DMS153 treated with DMSO at 0.1 percent for 48 hours (cell line): ENCODE measurements at regions not wholly inside any gene's neighbourhood (a gene's known extent, or its start where the extent isn't known, plus 50 kb on each side); places are given as distances from the start of the nearest gene placed in this dataset.
"Not testable (repeated sequence)": the region's sequence is repeated elsewhere in the genome, so short reads cannot be mapped to it uniquely, and the experiment has no call there.

Source experiments
- DNase-seq: peaks from one replicate; lab custom pipeline; 2025; ENCODE audit not compliant: unreplicated experiment; lab: John Stamatoyannopoulos, UW

DNA sequence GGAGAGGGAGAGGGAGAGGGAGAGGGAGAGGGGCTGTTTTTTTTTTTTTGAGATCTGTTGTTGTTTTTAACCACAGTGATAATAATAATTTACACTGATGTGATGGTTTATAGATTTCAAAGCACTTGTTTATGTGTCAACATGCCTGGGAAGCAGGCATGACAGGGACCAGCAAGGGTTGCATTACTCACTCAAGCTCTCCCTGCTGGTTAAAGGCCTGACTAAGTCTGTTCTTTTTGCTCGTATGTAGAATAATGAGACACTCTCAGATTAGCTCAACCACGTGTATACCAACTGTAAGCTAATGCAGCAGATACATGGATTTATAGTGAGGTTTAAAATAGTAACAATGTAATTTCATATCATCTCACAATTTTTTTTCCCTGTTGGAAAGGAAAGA, 134.6 kb upstream of the BOD1L1 start:
- DNase-seq: no peak

DNA sequence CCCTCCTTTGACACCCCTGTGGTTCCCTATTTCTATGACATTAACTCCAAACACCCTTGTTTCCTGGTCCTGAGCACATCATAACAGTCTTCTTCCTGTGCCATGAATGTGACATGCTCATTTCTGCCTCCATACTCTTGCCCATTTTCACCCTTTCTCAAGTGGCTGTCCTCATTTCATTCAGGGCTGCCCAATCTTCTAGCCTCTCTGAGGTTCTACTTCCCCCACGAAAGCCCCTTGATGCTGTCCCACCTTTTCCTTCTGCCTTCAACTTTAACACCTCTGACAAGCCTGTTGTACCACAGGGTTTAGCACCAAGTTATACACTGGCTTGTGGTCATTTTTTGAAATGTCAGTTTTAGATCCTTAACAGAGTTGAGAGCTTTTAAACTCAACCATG, 136.2 kb upstream of the BOD1L1 start:
- no peak for DNase-seq

- no peak for DNase-seq
These were observed 138.0 kb upstream of the BOD1L1 start for GRCh38 chr4:13765539-13765938.

GRCh38 chr4:13766761-13767540, 139.4 kb upstream of the BOD1L1 start:
- no peak for DNase-seq

DNA sequence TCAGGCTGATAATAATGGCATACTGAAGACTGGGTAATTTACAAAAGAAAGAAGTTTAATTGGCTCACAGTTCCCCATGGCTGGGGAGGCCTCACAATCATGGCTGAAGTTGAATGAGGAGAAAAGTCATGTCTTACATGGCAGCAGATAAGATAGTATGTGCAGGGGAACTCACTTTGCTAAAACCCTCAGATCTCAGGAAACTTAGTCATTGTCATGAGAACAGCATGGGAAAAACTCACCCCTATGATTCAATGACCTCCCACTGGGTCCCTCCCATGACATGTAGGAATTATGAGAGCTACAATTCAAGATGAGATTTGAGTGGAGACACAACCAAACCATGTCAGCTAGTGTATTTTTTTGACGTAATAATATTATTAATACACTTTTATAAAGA, 149.8 kb upstream of the BOD1L1 start:
- DNase-seq: no peak

- no peak for DNase-seq
These were observed 150.8 kb upstream of the BOD1L1 start for GRCh38 chr4:13778367-13778766.

GRCh38 chr4:13782231-13782630, 154.7 kb upstream of the BOD1L1 start:
- no peak for DNase-seq

- no peak for DNase-seq
These were observed 156.4 kb upstream of the BOD1L1 start for GRCh38 chr4:13783800-13784411.

DNA sequence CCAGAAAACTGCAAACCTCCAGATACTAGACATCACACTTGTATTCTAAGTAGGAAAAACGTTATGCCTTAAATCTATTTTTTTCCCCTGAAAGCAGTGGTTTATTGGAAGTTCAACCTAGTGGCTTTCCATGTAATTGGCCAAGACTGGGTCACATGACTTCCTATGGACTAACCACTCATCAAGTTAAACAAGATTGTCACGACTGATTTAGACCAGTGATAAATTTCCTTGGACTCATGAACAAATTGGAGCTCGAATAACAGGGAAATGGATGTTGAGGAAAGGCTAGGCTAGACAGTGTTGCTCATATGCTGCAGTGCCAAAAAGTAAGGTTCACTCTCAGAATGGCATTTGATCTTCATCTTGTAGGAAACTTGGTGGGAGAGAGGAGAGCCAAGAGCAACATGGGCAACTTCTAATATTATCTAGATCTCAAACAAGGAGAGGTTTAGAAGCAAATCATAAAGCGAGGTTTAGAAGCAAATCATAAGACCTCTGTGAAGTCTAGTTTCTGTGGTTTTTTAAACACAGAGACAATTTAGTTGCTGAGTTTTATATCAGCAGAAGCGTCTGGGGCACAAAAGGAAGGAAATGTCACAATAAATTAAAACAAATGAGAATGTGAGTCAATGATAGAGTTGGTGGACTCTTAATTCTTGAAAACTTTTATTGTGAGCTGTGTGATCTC, 165.6 kb upstream of the BOD1L1 start:
- DNase-seq: no peak

- no peak for DNase-seq
These were observed 167.5 kb upstream of the BOD1L1 start for GRCh38 chr4:13794819-13795565.

GRCh38 chr4:13797061-13797460, 169.5 kb upstream of the BOD1L1 start:
- no peak for DNase-seq

GRCh38 chr4:13815231-13815630, 187.7 kb upstream of the BOD1L1 start:
- DNase-seq: no peak

DNA sequence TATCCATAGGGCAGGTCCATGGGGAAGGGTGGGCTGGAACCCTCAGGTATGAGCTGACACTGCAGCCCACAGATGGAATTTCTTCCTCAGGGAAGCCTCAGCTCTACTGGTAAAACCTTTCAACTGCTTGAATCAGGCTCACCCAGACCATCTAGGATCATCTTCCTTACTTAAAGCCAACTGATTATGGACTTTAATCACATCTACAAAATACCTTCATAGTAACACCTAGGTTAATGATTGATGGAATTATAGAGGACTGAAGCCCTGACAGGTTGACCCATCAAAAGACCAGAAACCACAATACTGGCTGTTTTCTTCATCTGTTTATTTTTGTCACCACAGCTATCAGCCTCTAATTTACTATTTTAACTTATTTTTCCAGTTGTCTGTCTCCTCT, 188.9 kb upstream of the BOD1L1 start:
- DNase-seq: no peak

DNA sequence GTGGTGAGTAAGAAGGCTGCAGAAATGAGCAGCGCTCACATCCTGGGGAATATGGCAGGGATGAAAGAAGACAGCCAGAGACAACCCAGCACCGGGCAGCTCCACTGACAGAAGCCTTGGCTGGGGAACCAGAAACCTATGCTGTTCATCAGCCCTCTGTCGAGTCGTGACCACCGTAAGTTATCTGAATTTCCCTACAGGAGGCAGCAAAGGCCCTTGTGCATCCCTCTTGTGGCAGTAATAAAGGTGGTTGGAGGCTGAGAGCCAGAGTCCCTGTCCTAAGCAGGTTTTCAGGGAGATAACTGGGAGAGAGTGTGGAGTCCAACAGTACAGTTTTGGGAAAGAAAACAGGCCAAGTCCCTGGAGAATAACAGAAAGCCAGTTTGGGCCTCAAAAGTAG, 194.0 kb upstream of the BOD1L1 start:
- DNase-seq: no peak

DNA sequence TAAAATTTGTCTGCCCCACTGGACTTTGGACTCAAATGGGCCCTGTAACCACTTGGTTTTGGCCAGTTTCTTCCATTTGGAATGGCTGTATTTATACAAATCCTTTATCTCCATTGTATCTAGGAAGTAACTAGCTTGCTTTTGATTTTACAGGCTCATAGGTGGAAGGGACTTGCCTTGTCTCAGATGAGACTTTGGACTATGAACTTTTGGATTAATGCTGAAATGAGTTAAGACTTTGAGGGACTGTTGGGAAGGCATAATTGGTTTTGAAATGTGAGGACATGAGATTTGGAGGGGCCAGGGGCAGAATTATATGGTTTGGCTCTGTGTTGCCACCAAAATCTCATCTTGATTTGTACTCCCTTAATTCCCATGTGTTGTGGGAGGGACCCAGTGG, 198.3 kb upstream of the BOD1L1 start:
- not testable (repeated sequence) for DNase-seq

- DNase-seq: no peak
These were observed 201.9 kb upstream of the BOD1L1 start for GRCh38 chr4:13829457-13829856.

DNA sequence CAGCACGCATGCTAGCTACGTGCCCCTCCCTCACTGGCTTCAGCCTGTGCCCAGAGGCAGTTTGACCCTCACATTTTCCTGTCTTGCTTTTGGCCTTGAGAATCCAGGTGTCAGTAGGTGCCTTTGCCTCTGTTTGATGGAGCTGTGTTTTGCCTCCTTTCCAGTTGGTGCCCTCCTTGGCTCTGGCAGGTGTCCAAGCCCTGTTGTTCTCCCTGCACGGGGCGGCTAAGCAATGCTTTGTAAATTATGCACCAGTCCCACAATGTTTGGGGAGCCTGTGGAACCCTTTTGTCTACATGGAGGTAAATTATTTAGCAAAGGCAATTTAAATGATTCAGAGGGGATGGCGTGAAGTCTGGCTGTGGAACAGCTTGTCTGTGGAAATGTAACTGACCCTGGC, 202.9 kb upstream of the BOD1L1 start:
- no peak for DNase-seq

GRCh38 chr4:13833171-13833804, 205.8 kb upstream of the BOD1L1 start:
- DNase-seq: no peak

- no peak for DNase-seq
These were observed 209.7 kb upstream of the BOD1L1 start for GRCh38 chr4:13836946-13837912.
